ENCODE measurements at regions not wholly inside any gene's neighbourhood (a gene's known extent, or its start where the extent isn't known, plus 50 kb on each side); places are given as distances from the start of the nearest gene placed in this dataset.

DNA sequence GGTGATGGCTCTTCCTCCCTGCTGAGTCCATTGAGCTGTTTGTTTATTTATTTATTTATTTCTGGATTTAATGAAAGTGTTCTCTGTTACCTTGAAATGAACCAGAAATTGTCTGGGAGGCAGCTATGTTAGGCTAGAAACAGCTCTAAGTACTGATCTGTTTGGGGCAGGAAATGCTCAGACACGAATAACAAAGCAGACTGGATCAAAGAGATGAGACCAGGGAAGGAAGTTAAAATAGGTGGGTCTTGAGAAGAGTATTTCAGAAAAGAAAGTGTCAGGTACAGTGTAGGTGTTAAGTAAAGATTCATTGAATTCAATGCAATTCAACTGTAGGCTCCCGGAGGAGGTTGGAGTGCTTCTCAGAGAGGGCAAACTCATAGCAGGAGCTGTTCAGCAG is 173.3 kb downstream of the IL20RB start:
- H3K36me3 Mint-ChIP-seq (ENCODE audit: low read depth), result no peaks in the 10 kb centered on the region
- DNase-seq, result peak in 1 of 14 experiments; percentile 4
- H3K4me1 Mint-ChIP-seq (ENCODE audit: low read depth), result peaks cover 19% of the 10 kb centered on the region
- peak; percentile 49 for ATAC-seq (ENCODE audit: poor library complexity)
- ChIA-PET CTCF (no interaction called here), POLR2A (no interaction called here)
- H3K27me3 Mint-ChIP-seq, result peaks cover 3% of the 10 kb centered on the region
- H3K27me3 ChIP-seq (ENCODE audit: control insufficient read depth in 1 of 2, insufficient read depth in 2 of 2, low read length in 2 of 2), result no peaks in the 10 kb centered on the region
- no peaks in the 10 kb centered on the region for H3K9me3 Mint-ChIP-seq
- no peaks in the 10 kb centered on the region for H3K9me3 ChIP-seq (ENCODE audit: control insufficient read depth in 1 of 2, insufficient read depth in 1 of 2, low read length in 2 of 2)
- TF ChIP-seq, protein P1, sequence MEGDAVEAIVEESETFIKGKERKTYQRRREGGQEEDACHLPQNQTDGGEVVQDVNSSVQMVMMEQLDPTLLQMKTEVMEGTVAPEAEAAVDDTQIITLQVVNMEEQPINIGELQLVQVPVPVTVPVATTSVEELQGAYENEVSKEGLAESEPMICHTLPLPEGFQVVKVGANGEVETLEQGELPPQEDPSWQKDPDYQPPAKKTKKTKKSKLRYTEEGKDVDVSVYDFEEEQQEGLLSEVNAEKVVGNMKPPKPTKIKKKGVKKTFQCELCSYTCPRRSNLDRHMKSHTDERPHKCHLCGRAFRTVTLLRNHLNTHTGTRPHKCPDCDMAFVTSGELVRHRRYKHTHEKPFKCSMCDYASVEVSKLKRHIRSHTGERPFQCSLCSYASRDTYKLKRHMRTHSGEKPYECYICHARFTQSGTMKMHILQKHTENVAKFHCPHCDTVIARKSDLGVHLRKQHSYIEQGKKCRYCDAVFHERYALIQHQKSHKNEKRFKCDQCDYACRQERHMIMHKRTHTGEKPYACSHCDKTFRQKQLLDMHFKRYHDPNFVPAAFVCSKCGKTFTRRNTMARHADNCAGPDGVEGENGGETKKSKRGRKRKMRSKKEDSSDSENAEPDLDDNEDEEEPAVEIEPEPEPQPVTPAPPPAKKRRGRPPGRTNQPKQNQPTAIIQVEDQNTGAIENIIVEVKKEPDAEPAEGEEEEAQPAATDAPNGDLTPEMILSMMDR (IDR thresholded peaks at IDR 0.05), result no peak
- no peak overlapping the region for H3K4me3 ChIP-seq (ENCODE audit: low read length)
- intact Hi-C loops (cut with DNase I, micrococcal nuclease), result no loop called here
- H3K4me1 ChIP-seq (ENCODE audit: insufficient read depth, low read length), result peaks cover 5% of the 10 kb centered on the region
- no peak overlapping the region for H3K27ac Mint-ChIP-seq
- H3K4me3 Mint-ChIP-seq, result no peak overlapping the region
- H3K36me3 ChIP-seq (ENCODE audit: insufficient read depth, low read length), result no peaks in the 10 kb centered on the region
- no peak overlapping the region for H3K27ac ChIP-seq (ENCODE audit: low read depth in 1 of 2, low read length in 2 of 2)

DNA sequence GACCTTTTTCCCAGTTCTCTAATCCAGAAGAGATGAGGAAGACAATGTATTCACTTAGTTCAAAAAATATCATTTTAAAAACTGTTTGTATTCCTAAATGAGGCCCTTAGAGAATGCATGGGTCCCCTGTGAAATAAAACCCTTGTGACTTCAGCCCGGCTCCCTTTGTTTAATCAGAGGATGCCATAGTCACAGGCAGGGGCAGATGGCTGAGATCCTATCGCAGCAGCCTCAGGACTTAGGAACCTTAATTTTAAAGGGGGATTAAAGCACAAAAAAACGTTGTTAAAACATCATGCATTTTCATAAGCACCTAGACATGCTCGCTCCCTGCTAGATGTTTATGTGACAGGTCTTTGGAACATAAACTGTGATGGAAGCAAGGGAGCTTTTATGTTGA is 176.6 kb downstream of the IL20RB start:
- H3K4me3 ChIP-seq (ENCODE audit: low read length), result no peak overlapping the region
- Mint-ChIP-seq H3K27me3 (peaks cover 9% of the 10 kb centered on the region), H3K9me3 (no peaks in the 10 kb centered on the region), H3K4me3 (no peak overlapping the region), H3K27ac (no peak overlapping the region), H3K36me3 (ENCODE audit: low read depth) (no peaks in the 10 kb centered on the region), H3K4me1 (ENCODE audit: low read depth) (peaks cover 19% of the 10 kb centered on the region)
- TF ChIP-seq, protein P1 (IDR thresholded peaks at IDR 0.05), result no peak
- peaks cover 5% of the 10 kb centered on the region for H3K4me1 ChIP-seq (ENCODE audit: insufficient read depth, low read length)
- ChIA-PET POLR2A (no interaction called here), CTCF (no interaction called here)
- no peak overlapping the region for H3K27ac ChIP-seq (ENCODE audit: low read depth in 1 of 2, low read length in 2 of 2)
- no peaks in the 10 kb centered on the region for H3K36me3 ChIP-seq (ENCODE audit: insufficient read depth, low read length)
- intact Hi-C loops (cut with DNase I, micrococcal nuclease), result no loop called here
- ATAC-seq (ENCODE audit: poor library complexity) (no peak), DNase-seq (no peak)
- no peaks in the 10 kb centered on the region for H3K9me3 ChIP-seq (ENCODE audit: control insufficient read depth in 1 of 2, insufficient read depth in 1 of 2, low read length in 2 of 2)
- no peaks in the 10 kb centered on the region for H3K27me3 ChIP-seq (ENCODE audit: control insufficient read depth in 1 of 2, insufficient read depth in 2 of 2, low read length in 2 of 2)

DNA sequence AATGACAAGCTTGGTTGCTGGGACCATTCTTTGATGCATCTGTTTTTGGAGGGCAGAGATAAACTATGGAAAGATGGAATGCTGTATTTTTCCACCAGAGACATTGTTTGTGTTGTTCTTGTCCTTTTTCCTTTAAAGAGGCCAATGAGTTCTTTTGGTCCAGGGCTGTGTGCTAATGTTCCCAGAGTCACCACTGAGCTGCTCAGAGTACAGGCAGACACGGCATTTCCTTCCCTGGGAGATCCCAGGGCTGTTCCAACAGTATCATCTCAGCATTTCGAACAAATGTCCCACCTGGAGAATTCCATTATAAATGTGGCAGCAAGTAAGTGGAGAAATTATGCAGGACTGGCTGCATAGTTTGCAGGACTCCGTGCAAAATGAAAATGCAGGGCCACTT is 190.6 kb downstream of the IL20RB start:
- Histone ChIP-seq H3K27ac (ENCODE audit: low read depth in 1 of 2, low read length in 2 of 2) (no peak overlapping the region), H3K9me3 (ENCODE audit: control insufficient read depth in 1 of 2, insufficient read depth in 1 of 2, low read length in 2 of 2) (no peaks in the 10 kb centered on the region), H3K4me1 (ENCODE audit: insufficient read depth, low read length) (no peaks in the 10 kb centered on the region), H3K4me3 (ENCODE audit: low read length) (no peak overlapping the region), H3K27me3 (ENCODE audit: control insufficient read depth in 1 of 2, insufficient read depth in 2 of 2, low read length in 2 of 2) (no peaks in the 10 kb centered on the region), H3K36me3 (ENCODE audit: insufficient read depth, low read length) (no peaks in the 10 kb centered on the region)
- ATAC-seq (ENCODE audit: poor library complexity) (no peak), DNase-seq (no peak)
- Mint-ChIP-seq H3K4me3 (no peak overlapping the region), H3K27ac (no peak overlapping the region), H3K4me1 (ENCODE audit: low read depth) (no peaks in the 10 kb centered on the region), H3K9me3 (no peaks in the 10 kb centered on the region), H3K27me3 (peaks cover 18% of the 10 kb centered on the region), H3K36me3 (ENCODE audit: low read depth) (no peaks in the 10 kb centered on the region)
- POLR2A ChIA-PET, result no interaction called here
- CTCF ChIA-PET, result no interaction called here
- intact Hi-C loops (cut with DNase I, micrococcal nuclease), result no loop called here
- TF ChIP-seq, protein P1 (IDR thresholded peaks at IDR 0.05), result no peak

Data from CD4-positive, alpha-beta T cell (primary cell).